HCT116 (cell line): ENCODE measurements at regions not wholly inside any gene's neighbourhood (a gene's known extent, or its start where the extent isn't known, plus 50 kb on each side); places are given as distances from the start of the nearest gene placed in this dataset.

Experiments
- CEBPB ChIP-seq: IDR thresholded peaks from 2 replicates; pipeline ENCODE4 v1.6.1; 2012; ENCODE audit warnings: low read depth
- CTCF ChIP-seq, 3 experiments: fragments of 200-600 bp in 1 of 3; sonication (generic) in 1 of 3; IDR thresholded peaks in 2 of 3; conservative IDR thresholded peaks in 1 of 3; 2 replicates each; pipeline ENCODE4 v1.5.1; 2012 to 2017; ENCODE audit warnings: low read depth in 2 of 3, low read length in 2 of 3, antibody characterized with exemption in 1 of 3, borderline replicate concordance in 1 of 3, control low read depth in 1 of 3, mild to moderate bottlenecking in 1 of 3, mixed read lengths in 1 of 3, mixed run types in 1 of 3, moderate library complexity in 1 of 3; ENCODE audit not compliant: insufficient read depth in 1 of 3
- ELF1 ChIP-seq: IDR thresholded peaks from 2 replicates; pipeline ENCODE4 v1.6.1; 2012; ENCODE audit warnings: low read depth, borderline replicate concordance
- EZH2 ChIP-seq: fragments of 200-600 bp; sonication (generic); IDR thresholded peaks from 2 replicates; pipeline ENCODE4 v1.6.1; 2017; ENCODE audit warnings: antibody characterized with exemption, mixed run types
- JUND ChIP-seq: IDR thresholded peaks from 2 replicates; pipeline ENCODE4 v1.6.1; 2012
- POLR2A ChIP-seq: IDR thresholded peaks from 2 replicates; pipeline ENCODE4 v1.7.0; 2011; ENCODE audit warnings: borderline replicate concordance; ENCODE audit not compliant: insufficient read depth, insufficient read length; ENCODE audit errors: extremely low read depth
- POLR2AphosphoS5 ChIP-seq: IDR thresholded peaks from 2 replicates; pipeline ENCODE4 v1.6.1; 2011; ENCODE audit warnings: mild to moderate bottlenecking, low read depth, low read length, moderate library complexity
- RAD21 ChIP-seq: IDR thresholded peaks from 2 replicates; pipeline ENCODE4 v1.6.1; 2012; ENCODE audit warnings: low read depth, mild to moderate bottlenecking
- REST ChIP-seq: IDR thresholded peaks from 2 replicates; pipeline ENCODE4 v1.6.1; 2012; ENCODE audit warnings: low read depth
- TCF7L2 ChIP-seq: IDR thresholded peaks from 2 replicates; pipeline ENCODE4 v1.7.0; 2011; ENCODE audit warnings: borderline replicate concordance, inconsistent platforms; ENCODE audit not compliant: insufficient read depth, insufficient read length; ENCODE audit errors: extremely low read depth
- YY1 ChIP-seq: IDR thresholded peaks from 2 replicates; pipeline ENCODE4 v1.6.1; 2011; ENCODE audit warnings: low read length, low read depth, moderate library complexity, mild to moderate bottlenecking; ENCODE audit not compliant: insufficient replicate concordance; ENCODE audit errors: extremely low read depth
- ZFX ChIP-seq: fragments of 450-650 bp; IDR thresholded peaks from 2 replicates; pipeline ENCODE4 v1.6.1; 2017
- TF ChIP-seq, protein P1 (sequence below): IDR thresholded peaks from 2 replicates; pipeline ENCODE4 v1.6.1; 2011; ENCODE audit warnings: mild to moderate bottlenecking, low read length, moderate library complexity; ENCODE audit not compliant: insufficient replicate concordance; ENCODE audit errors: extremely low read depth

DNA sequence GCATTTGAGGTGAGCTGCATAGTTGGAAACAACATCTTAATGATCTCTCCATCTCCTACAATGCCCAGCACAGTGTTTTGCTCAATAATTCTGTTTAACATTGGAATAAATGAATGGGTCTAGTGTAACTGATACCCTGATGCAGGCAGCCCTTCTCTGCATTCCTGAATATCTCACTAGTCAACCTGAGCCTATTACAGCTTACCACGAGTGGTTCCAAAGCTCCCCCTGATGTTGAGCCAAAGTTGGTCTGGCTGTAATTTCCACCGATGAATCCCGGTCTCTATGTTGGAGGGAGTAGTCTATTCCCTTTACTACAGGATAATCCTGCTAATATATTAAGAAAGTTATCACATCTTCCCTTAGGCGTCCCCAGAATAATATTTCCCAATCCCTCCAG is 63.8 kb downstream of the ZBTB18 start:
- TF ChIP-seq ZFX (no peak), CTCF (IDR thresholded peaks at IDR 0.05 in 2 of 3, conservative IDR thresholded peaks at IDR 0.05 in 1 of 3; ENCODE audit: borderline replicate concordance in 1 of 3, insufficient read depth in 1 of 3, low read depth in 2 of 3, low read length in 2 of 3) (no peak), EZH2 (no peak), JUND (no peak), POLR2A (no peak), ELF1 (no peak), CEBPB (no peak), POLR2AphosphoS5 (no peak), RAD21 (no peak), REST (no peak), TCF7L2 (no peak), YY1 (no peak)
- TF ChIP-seq, protein P1, sequence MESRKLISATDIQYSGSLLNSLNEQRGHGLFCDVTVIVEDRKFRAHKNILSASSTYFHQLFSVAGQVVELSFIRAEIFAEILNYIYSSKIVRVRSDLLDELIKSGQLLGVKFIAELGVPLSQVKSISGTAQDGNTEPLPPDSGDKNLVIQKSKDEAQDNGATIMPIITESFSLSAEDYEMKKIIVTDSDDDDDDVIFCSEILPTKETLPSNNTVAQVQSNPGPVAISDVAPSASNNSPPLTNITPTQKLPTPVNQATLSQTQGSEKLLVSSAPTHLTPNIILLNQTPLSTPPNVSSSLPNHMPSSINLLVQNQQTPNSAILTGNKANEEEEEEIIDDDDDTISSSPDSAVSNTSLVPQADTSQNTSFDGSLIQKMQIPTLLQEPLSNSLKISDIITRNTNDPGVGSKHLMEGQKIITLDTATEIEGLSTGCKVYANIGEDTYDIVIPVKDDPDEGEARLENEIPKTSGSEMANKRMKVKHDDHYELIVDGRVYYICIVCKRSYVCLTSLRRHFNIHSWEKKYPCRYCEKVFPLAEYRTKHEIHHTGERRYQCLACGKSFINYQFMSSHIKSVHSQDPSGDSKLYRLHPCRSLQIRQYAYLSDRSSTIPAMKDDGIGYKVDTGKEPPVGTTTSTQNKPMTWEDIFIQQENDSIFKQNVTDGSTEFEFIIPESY: no peak
